Neuronal stem cell (in vitro differentiated cells): ENCODE measurements at regions not wholly inside any gene's neighbourhood (a gene's known extent, or its start where the extent isn't known, plus 50 kb on each side); places are given as distances from the start of the nearest gene placed in this dataset.

ENCODE experiments used
- DNase-seq: peaks from one replicate; pipeline ENCODE4 v3.0.0-alpha.2; 2013; ENCODE audit warnings: low spot score
- H2AFZ ChIP-seq: one replicate; pipeline ENCODE4 v1.6.1; 2013; ENCODE audit warnings: mild to moderate bottlenecking, low read length, inconsistent platforms
- H2AK5ac ChIP-seq: 2 replicates; pipeline ENCODE4 v1.6.1; 2013; ENCODE audit warnings: low read depth, mild to moderate bottlenecking, inconsistent platforms, low read length, moderate library complexity, mixed read lengths
- H2BK120ac ChIP-seq: 2 replicates; pipeline ENCODE4 v1.6.1; 2013; ENCODE audit warnings: low read depth, mild to moderate bottlenecking, inconsistent platforms, low read length, moderate library complexity, mixed read lengths
- H2BK12ac ChIP-seq: one replicate; pipeline ENCODE4 v1.6.1; 2013; ENCODE audit warnings: low read length, inconsistent platforms
- H2BK15ac ChIP-seq: 2 replicates; pipeline ENCODE4 v1.6.1; 2013; ENCODE audit warnings: mild to moderate bottlenecking, low read length, inconsistent platforms, mixed read lengths
- H2BK5ac ChIP-seq: one replicate; pipeline ENCODE4 v1.6.1; 2013; ENCODE audit warnings: inconsistent platforms, mild to moderate bottlenecking, low read length, moderate library complexity
- H3K14ac ChIP-seq: one replicate; pipeline ENCODE4 v1.6.1; 2013; ENCODE audit warnings: low read length, inconsistent platforms
- H3K18ac ChIP-seq: 2 replicates; pipeline ENCODE4 v1.6.1; 2013; ENCODE audit warnings: low read length, inconsistent platforms
- H3K23ac ChIP-seq: 2 replicates; pipeline ENCODE4 v1.6.1; 2013; ENCODE audit warnings: low read depth, mild to moderate bottlenecking, mixed read lengths, low read length, inconsistent platforms; ENCODE audit not compliant: poor library complexity
- H3K27ac ChIP-seq: replicated peaks from 3 replicates; pipeline ENCODE4 v1.5.1; 2013; ENCODE audit warnings: low read length, inconsistent platforms
- H3K27me3 ChIP-seq, 3 experiments: 2 replicates each; pipeline ENCODE4 v1.6.1; 2013; ENCODE audit warnings: low read length in 3 of 3, mild to moderate bottlenecking in 2 of 3, inconsistent platforms in 1 of 3, low read depth in 1 of 3, mixed read lengths in 1 of 3, moderate library complexity in 1 of 3; ENCODE audit not compliant: control insufficient read depth in 3 of 3, insufficient read depth in 3 of 3
- H3K36me3 ChIP-seq, 2 donors: replicated peaks in 1 of 2; 2 replicates each; pipeline ENCODE4 v1.6.1; 2013; ENCODE audit warnings: low read length in 2 of 2; ENCODE audit not compliant: control insufficient read depth in 2 of 2, insufficient read depth in 2 of 2
- H3K4ac ChIP-seq: 2 replicates; pipeline ENCODE4 v1.6.1; 2013; ENCODE audit warnings: inconsistent platforms, mild to moderate bottlenecking, low read length, moderate library complexity
- H3K4me1 ChIP-seq, 2 donors: 1 replicate in 1 of 2; 2 replicates in 1 of 2; pipeline ENCODE4 v1.6.1; 2013; ENCODE audit warnings: low read length in 2 of 2, low read depth in 1 of 2; ENCODE audit not compliant: control insufficient read depth in 2 of 2, insufficient read depth in 1 of 2
- H3K4me2 ChIP-seq: one replicate; pipeline ENCODE4 v1.6.1; 2013; ENCODE audit warnings: mild to moderate bottlenecking, low read length, inconsistent platforms; ENCODE audit not compliant: insufficient read depth, poor library complexity, severe bottlenecking
- H3K4me3 ChIP-seq, 2 donors: 2 replicates each; pipeline ENCODE4 v1.5.1; 2013; ENCODE audit warnings: low read length in 2 of 2, mild to moderate bottlenecking in 2 of 2, inconsistent platforms in 1 of 2, moderate library complexity in 1 of 2
- H3K79me1 ChIP-seq: one replicate; pipeline ENCODE4 v1.6.1; 2013; ENCODE audit warnings: low read depth, mild to moderate bottlenecking, inconsistent platforms, low read length, moderate library complexity
- H3K9ac ChIP-seq: one replicate; pipeline ENCODE4 v1.6.1; 2013; ENCODE audit warnings: mild to moderate bottlenecking, low read depth, low read length, inconsistent platforms; ENCODE audit not compliant: poor library complexity
- H3K9me3 ChIP-seq, 2 donors: replicated peaks in 1 of 2; 2 replicates each; pipeline versions ENCODE3 to v1.6.1; 2013; ENCODE audit warnings: low read length in 2 of 2, mild to moderate bottlenecking in 2 of 2, inconsistent platforms in 1 of 2, low read depth in 1 of 2, mixed read lengths in 1 of 2, moderate library complexity in 1 of 2; ENCODE audit not compliant: control insufficient read depth in 2 of 2, insufficient read depth in 1 of 2
- H4K8ac ChIP-seq: one replicate; pipeline ENCODE4 v1.6.1; 2013; ENCODE audit warnings: low read depth, mild to moderate bottlenecking, inconsistent platforms, low read length, moderate library complexity
- H4K91ac ChIP-seq: one replicate; pipeline ENCODE4 v1.6.1; 2013; ENCODE audit warnings: low read length, low read depth, mild to moderate bottlenecking, inconsistent platforms; ENCODE audit not compliant: poor library complexity
- WGBS, 2 donors: extraction: QIAGEN DNeasy Blood & Tissue Kit; methylation state at CpG; one replicate each; pipeline ENCODE4 v1.1.7; 2013; ENCODE audit warnings: missing lambda C conversion rate in 2 of 2, mixed read lengths in 1 of 2; ENCODE audit not compliant: insufficient read length in 2 of 2, insufficient replicate concordance in 1 of 2; ENCODE audit errors: extremely low coverage in 2 of 2; 5-methylcytosine and 5-hydroxymethylcytosine counted together

DNA sequence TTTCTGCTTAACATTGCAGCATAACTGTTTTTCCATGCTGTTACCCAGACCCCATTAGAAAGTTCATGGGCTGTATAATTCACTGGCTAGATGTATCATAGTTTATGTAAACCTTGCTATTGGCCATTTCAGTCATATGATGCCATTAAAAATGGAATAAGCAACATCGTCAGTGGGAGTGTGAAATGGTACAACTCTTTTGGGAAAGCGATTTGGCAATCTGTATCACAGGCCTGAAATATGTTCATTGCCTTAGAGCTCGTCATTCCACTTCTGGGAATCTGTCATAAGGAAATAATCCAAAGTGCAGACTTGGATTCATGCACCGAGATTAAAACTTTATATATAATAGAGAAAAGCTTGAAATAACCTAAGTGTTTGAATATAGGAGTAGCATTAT, 77.9 kb upstream of the KLF4 start:
- Histone ChIP-seq H3K27ac (no peak overlapping the region), H3K4me3 (no peak overlapping the region), H3K4me2 (no peak overlapping the region), H2BK5ac (no peak overlapping the region), H3K9me3 (no peaks in the 10 kb centered on the region), H4K91ac (no peak overlapping the region), H3K9ac (no peak overlapping the region), H3K36me3 (no peaks in the 10 kb centered on the region), H2BK15ac (no peak overlapping the region), H3K4ac (no peak overlapping the region), H3K79me1 (no peaks in the 10 kb centered on the region), H3K4me1 (no peaks in the 10 kb centered on the region), H2AFZ (no peak overlapping the region), H2AK5ac (no peak overlapping the region), H2BK12ac (no peak overlapping the region), H3K18ac (no peak overlapping the region), H3K14ac (no peak overlapping the region), H2BK120ac (no peak overlapping the region), H3K23ac (no peak overlapping the region), H3K27me3 (no peaks in the 10 kb centered on the region), H4K8ac (no peak overlapping the region)
- no peak for DNase-seq
- no CpG with 5 or more reads among the region's 4 CpGs for WGBS, 2 donors

DNA sequence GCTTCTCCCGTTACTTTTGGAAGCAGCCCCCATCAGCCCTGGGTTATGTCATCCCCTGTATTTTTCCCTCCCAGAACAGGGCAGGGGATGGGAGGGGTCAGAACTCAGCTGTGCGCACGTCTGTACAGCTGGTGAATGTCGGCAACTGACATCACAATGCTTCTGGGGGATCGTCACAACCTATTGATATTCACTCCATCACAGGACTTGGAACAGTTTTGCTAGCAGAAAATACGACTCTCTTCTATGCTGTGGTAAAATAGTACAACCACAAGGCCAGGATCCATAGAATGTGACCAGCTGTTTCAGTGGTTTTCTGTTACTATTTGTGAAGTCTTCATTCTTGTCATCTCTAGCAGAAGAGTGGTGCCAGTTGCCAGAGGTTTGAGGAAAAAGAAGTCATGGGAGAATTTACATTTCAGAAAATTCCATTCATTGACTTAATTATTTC, 77.1 kb upstream of the KLF4 start:
- H3K4ac ChIP-seq, result no peak overlapping the region

GRCh38 chr9:107562798-107563197, 73.2 kb upstream of the KLF4 start:
- no peaks in the 10 kb centered on the region for H3K9me3 ChIP-seq
- no peak overlapping the region for H2BK15ac ChIP-seq
- H3K4me1 ChIP-seq, result no peaks in the 10 kb centered on the region
- no peak overlapping the region for H3K4me2 ChIP-seq
- no peak overlapping the region for H3K14ac ChIP-seq
- no peak overlapping the region for H3K9ac ChIP-seq
- no peaks in the 10 kb centered on the region for H3K27me3 ChIP-seq
- no peak overlapping the region for H2BK12ac ChIP-seq
- WGBS, 2 donors, result no CpG with 5 or more reads among the region's 4 CpGs
- no peaks in the 10 kb centered on the region for H3K36me3 ChIP-seq
- no peak overlapping the region for H3K27ac ChIP-seq
- no peak overlapping the region for H3K4ac ChIP-seq
- H4K8ac ChIP-seq, result no peak overlapping the region
- no peaks in the 10 kb centered on the region for H3K79me1 ChIP-seq
- H2AK5ac ChIP-seq, result no peak overlapping the region
- H3K23ac ChIP-seq, result no peak overlapping the region
- no peak overlapping the region for H2AFZ ChIP-seq
- DNase-seq, result no peak
- H3K4me3 ChIP-seq, result no peak overlapping the region
- H2BK5ac ChIP-seq, result no peak overlapping the region
- H3K18ac ChIP-seq, result no peak overlapping the region
- no peak overlapping the region for H4K91ac ChIP-seq
- H2BK120ac ChIP-seq, result no peak overlapping the region

More for the DNA sequence above, 77.1 kb upstream of the KLF4 start:
- Histone ChIP-seq H3K9ac (no peak overlapping the region), H2AFZ (no peak overlapping the region), H2BK5ac (no peak overlapping the region), H2AK5ac (no peak overlapping the region), H4K91ac (no peak overlapping the region), H3K27me3 (no peaks in the 10 kb centered on the region), H4K8ac (no peak overlapping the region), H3K14ac (no peak overlapping the region), H3K4me3 (no peak overlapping the region), H3K27ac (no peak overlapping the region), H2BK120ac (no peak overlapping the region), H3K4me2 (no peak overlapping the region), H3K79me1 (no peaks in the 10 kb centered on the region), H2BK12ac (no peak overlapping the region), H3K36me3 (no peaks in the 10 kb centered on the region), H3K23ac (no peak overlapping the region), H2BK15ac (no peak overlapping the region), H3K9me3 (no peaks in the 10 kb centered on the region), H3K18ac (no peak overlapping the region), H3K4me1 (no peaks in the 10 kb centered on the region)
- no CpG with 5 or more reads among the region's 6 CpGs for WGBS, 2 donors
- no peak for DNase-seq

DNA sequence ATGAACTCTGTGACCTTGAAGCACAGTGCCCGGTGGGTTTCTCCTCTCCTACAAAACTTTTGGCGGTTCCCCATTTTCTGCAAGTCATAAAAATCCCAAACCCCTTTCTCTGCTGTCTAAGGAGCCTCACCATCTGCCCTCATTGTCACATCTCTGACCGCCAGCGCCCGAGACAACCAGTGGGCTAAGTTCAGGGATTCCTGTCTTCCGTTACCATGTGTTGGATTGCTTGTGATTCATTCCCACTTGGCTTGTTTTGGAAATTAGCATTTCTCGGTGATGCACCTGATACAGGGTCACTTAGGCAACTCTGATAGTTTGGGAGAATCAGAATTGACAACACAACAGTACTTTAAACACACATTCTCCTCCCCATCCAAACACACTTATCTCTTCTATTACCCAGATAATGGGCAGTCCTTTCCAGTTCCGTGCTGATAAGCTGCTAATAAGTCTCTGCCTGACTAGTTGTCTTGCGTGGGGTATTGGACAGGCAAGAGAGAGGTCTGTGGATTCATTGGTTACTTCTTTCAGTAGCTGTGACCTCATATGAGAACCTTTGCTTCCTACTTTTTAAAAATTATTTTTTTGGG, 70.0 kb upstream of the KLF4 start:
- H3K14ac ChIP-seq, result no peak overlapping the region
- no CpG with 5 or more reads among the region's 9 CpGs for WGBS, 2 donors
- H3K23ac ChIP-seq, result no peak overlapping the region
- no peaks in the 10 kb centered on the region for H3K4me1 ChIP-seq
- no peak overlapping the region for H3K4ac ChIP-seq
- H4K91ac ChIP-seq, result no peak overlapping the region
- peak overlapping the region; percentile 13 for H3K18ac ChIP-seq
- H3K9me3 ChIP-seq, result no peaks in the 10 kb centered on the region
- H3K4me3 ChIP-seq, result no peak overlapping the region
- no peak overlapping the region for H3K27ac ChIP-seq
- H2AK5ac ChIP-seq, result no peak overlapping the region
- no peak overlapping the region for H4K8ac ChIP-seq
- H2AFZ ChIP-seq, result no peak overlapping the region
- H2BK15ac ChIP-seq, result no peak overlapping the region
- H2BK5ac ChIP-seq, result no peak overlapping the region
- no peak overlapping the region for H3K4me2 ChIP-seq
- no peaks in the 10 kb centered on the region for H3K27me3 ChIP-seq
- no peak overlapping the region for H3K9ac ChIP-seq
- no peak overlapping the region for H2BK12ac ChIP-seq
- H3K36me3 ChIP-seq, result no peaks in the 10 kb centered on the region
- no peak for DNase-seq
- H3K79me1 ChIP-seq, result no peaks in the 10 kb centered on the region
- no peak overlapping the region for H2BK120ac ChIP-seq
